ENCODE measurements at regions not wholly inside any gene's neighbourhood (a gene's known extent, or its start where the extent isn't known, plus 50 kb on each side); places are given as distances from the start of the nearest gene placed in this dataset.
A peak's percentile ranks its signal among the peaks of the same experiment; 100 is the strongest.

- no peaks in the 10 kb centered on the region for H3K27me3 ChIP-seq (ENCODE audit: insufficient read depth, low read length, poor library complexity, severe bottlenecking)
- no peaks in the 10 kb centered on the region for H3K9me2 ChIP-seq (replicated peaks; ENCODE audit: low read depth, low read length)
- H3K9me3 ChIP-seq (ENCODE audit: insufficient read depth, low read depth, low read length) = no peaks in the 10 kb centered on the region
- no peak overlapping the region for H3K4me2 ChIP-seq (ENCODE audit: low read depth, low read length, poor library complexity, severe bottlenecking)
- no peaks in the 10 kb centered on the region for H3K4me1 ChIP-seq (ENCODE audit: insufficient read depth, low read length, poor library complexity, severe bottlenecking)
- no peaks in the 10 kb centered on the region for H4K20me1 ChIP-seq (ENCODE audit: insufficient read depth, low read length, poor library complexity, severe bottlenecking)
- H3K9ac ChIP-seq (ENCODE audit: low read depth, low read length, poor library complexity, severe bottlenecking) = no peak overlapping the region
- H3K79me2 ChIP-seq (ENCODE audit: insufficient read depth, low read length) = no peaks in the 10 kb centered on the region
- TF ChIP-seq CTCF (conservative IDR thresholded peaks at IDR 0.05; ENCODE audit: low read length) (no peak), EZH2phosphoT487 (IDR thresholded peaks at IDR 0.05; ENCODE audit: borderline replicate concordance) (no peak)
- no peaks in the 10 kb centered on the region for H3K36me3 ChIP-seq (ENCODE audit: insufficient read depth, low read length)
- H2AFZ ChIP-seq (ENCODE audit: low read length) = no peak overlapping the region
- no peak overlapping the region for H3K4me3 ChIP-seq (ENCODE audit: low read length, poor library complexity, severe bottlenecking)
- H3F3A ChIP-seq (ENCODE audit: low read depth) = no peaks in the 10 kb centered on the region
Observed at GRCh38 chr2:195395362-195395761, 261.7 kb upstream of the SLC39A10 start.

GRCh38 chr2:195392446-195393336, 264.3 kb upstream of the SLC39A10 start:
- Histone ChIP-seq H3F3A (ENCODE audit: low read depth) (no peaks in the 10 kb centered on the region), H2AFZ (ENCODE audit: low read length) (peak overlapping the region; percentile 4; the same call in 1 of the 2 replicates), H3K9ac (ENCODE audit: low read depth, low read length, poor library complexity, severe bottlenecking) (no peak overlapping the region), H3K79me2 (ENCODE audit: insufficient read depth, low read length) (no peaks in the 10 kb centered on the region), H3K36me3 (ENCODE audit: insufficient read depth, low read length) (no peaks in the 10 kb centered on the region), H3K9me2 (replicated peaks; ENCODE audit: low read depth, low read length) (no peaks in the 10 kb centered on the region), H3K4me1 (ENCODE audit: insufficient read depth, low read length, poor library complexity, severe bottlenecking) (no peaks in the 10 kb centered on the region), H3K9me3 (ENCODE audit: insufficient read depth, low read depth, low read length) (no peaks in the 10 kb centered on the region), H3K4me2 (ENCODE audit: low read depth, low read length, poor library complexity, severe bottlenecking) (no peak overlapping the region), H4K20me1 (ENCODE audit: insufficient read depth, low read length, poor library complexity, severe bottlenecking) (no peaks in the 10 kb centered on the region), H3K27me3 (ENCODE audit: insufficient read depth, low read length, poor library complexity, severe bottlenecking) (no peaks in the 10 kb centered on the region), H3K4me3 (ENCODE audit: low read length, poor library complexity, severe bottlenecking) (no peak overlapping the region)
- no peak for TF ChIP-seq CTCF (conservative IDR thresholded peaks at IDR 0.05; ENCODE audit: low read length)
- TF ChIP-seq EZH2phosphoT487 (IDR thresholded peaks at IDR 0.05; ENCODE audit: borderline replicate concordance) = no peak

GRCh38 chr2:195390686-195391321, 266.2 kb upstream of the SLC39A10 start:
- Histone ChIP-seq H3F3A (ENCODE audit: low read depth) (no peaks in the 10 kb centered on the region), H3K9ac (ENCODE audit: low read depth, low read length, poor library complexity, severe bottlenecking) (no peak overlapping the region), H3K9me2 (replicated peaks; ENCODE audit: low read depth, low read length) (no peaks in the 10 kb centered on the region), H2AFZ (ENCODE audit: low read length) (no peak overlapping the region), H3K27me3 (ENCODE audit: insufficient read depth, low read length, poor library complexity, severe bottlenecking) (no peaks in the 10 kb centered on the region), H4K20me1 (ENCODE audit: insufficient read depth, low read length, poor library complexity, severe bottlenecking) (no peaks in the 10 kb centered on the region), H3K4me3 (ENCODE audit: low read length, poor library complexity, severe bottlenecking) (no peak overlapping the region), H3K4me1 (ENCODE audit: insufficient read depth, low read length, poor library complexity, severe bottlenecking) (no peaks in the 10 kb centered on the region), H3K79me2 (ENCODE audit: insufficient read depth, low read length) (no peaks in the 10 kb centered on the region), H3K4me2 (ENCODE audit: low read depth, low read length, poor library complexity, severe bottlenecking) (no peak overlapping the region), H3K9me3 (ENCODE audit: insufficient read depth, low read depth, low read length) (no peaks in the 10 kb centered on the region), H3K36me3 (ENCODE audit: insufficient read depth, low read length) (no peaks in the 10 kb centered on the region)
- TF ChIP-seq CTCF (conservative IDR thresholded peaks at IDR 0.05; ENCODE audit: low read length) (no peak), EZH2phosphoT487 (IDR thresholded peaks at IDR 0.05; ENCODE audit: borderline replicate concordance) (no peak)
